K562 (cell line): ENCODE measurements at regions not wholly inside any gene's neighbourhood (a gene's known extent, or its start where the extent isn't known, plus 50 kb on each side); places are given as distances from the start of the nearest gene placed in this dataset.
A peak's percentile ranks its signal among the peaks of the same experiment; 100 is the strongest.

Experiments used
- GABPB1 ChIP-seq: sonication (generic); formaldehyde crosslinking; IDR thresholded peaks from 2 replicates; pipeline ENCODE4 v1.8.0; 2022; ENCODE audit warnings: mild to moderate bottlenecking, missing genetic modification reagents
- HOXB6 ChIP-seq: fragments of 250-450 bp; sonication (Bioruptor Pico); IDR thresholded peaks from 2 replicates; pipeline ENCODE4 v1.5.1; 2022; ENCODE audit warnings: mild to moderate bottlenecking, borderline replicate concordance
- JUNB ChIP-seq: fragments of 450-650 bp; formaldehyde crosslinking; conservative IDR thresholded peaks from 2 replicates; pipeline ENCODE4 v1.4.0; 2020; ENCODE audit warnings: mild to moderate bottlenecking
- KLF16 ChIP-seq: IDR thresholded peaks from 2 replicates; pipeline ENCODE4 v1.6.1; 2016; ENCODE audit warnings: antibody characterized with exemption
- TRIM24 ChIP-seq, 2 experiments: fragments of 450-650 bp; IDR thresholded peaks; 2 replicates each; pipeline ENCODE4 v1.6.1; 2016
- TF ChIP-seq, protein P1 (sequence below), 2 experiments: fragments of 200-800 bp in 1 of 2; sonication (Bioruptor generic) in 1 of 2; sonication (generic) in 1 of 2; formaldehyde crosslinking in 1 of 2; IDR thresholded peaks in 1 of 2; conservative IDR thresholded peaks in 1 of 2; 2 replicates each; pipeline versions ENCODE4 v1.5.0 to v1.6.1; 2016 to 2020; ENCODE audit warnings: missing compliant biosample characterization in 1 of 2, missing genetic modification characterization in 1 of 2, missing genetic modification reagents in 1 of 2
- TF ChIP-seq, protein P2 (sequence below): fragments of 450-650 bp; IDR thresholded peaks from 2 replicates; pipeline ENCODE4 v1.6.1; 2016; ENCODE audit warnings: mild to moderate bottlenecking, moderate library complexity
- TF ChIP-seq, protein P3 (sequence below): sonication (generic); IDR thresholded peaks from 2 replicates; pipeline ENCODE4 v1.6.1; 2016
- TF ChIP-seq, protein P4 (sequence below): fragments of 250-450 bp; sonication (Bioruptor Pico); IDR thresholded peaks from 2 replicates; pipeline ENCODE4 v1.8.0; 2021; ENCODE audit warnings: borderline replicate concordance, mild to moderate bottlenecking, moderate library complexity; ENCODE audit not compliant: poor library complexity, severe bottlenecking
- TF ChIP-seq, protein P5 (sequence below): fragments of 450-650 bp; formaldehyde crosslinking; IDR thresholded peaks from 2 replicates; pipeline ENCODE4 v1.4.0; 2020; ENCODE audit warnings: mild to moderate bottlenecking, moderate library complexity

DNA sequence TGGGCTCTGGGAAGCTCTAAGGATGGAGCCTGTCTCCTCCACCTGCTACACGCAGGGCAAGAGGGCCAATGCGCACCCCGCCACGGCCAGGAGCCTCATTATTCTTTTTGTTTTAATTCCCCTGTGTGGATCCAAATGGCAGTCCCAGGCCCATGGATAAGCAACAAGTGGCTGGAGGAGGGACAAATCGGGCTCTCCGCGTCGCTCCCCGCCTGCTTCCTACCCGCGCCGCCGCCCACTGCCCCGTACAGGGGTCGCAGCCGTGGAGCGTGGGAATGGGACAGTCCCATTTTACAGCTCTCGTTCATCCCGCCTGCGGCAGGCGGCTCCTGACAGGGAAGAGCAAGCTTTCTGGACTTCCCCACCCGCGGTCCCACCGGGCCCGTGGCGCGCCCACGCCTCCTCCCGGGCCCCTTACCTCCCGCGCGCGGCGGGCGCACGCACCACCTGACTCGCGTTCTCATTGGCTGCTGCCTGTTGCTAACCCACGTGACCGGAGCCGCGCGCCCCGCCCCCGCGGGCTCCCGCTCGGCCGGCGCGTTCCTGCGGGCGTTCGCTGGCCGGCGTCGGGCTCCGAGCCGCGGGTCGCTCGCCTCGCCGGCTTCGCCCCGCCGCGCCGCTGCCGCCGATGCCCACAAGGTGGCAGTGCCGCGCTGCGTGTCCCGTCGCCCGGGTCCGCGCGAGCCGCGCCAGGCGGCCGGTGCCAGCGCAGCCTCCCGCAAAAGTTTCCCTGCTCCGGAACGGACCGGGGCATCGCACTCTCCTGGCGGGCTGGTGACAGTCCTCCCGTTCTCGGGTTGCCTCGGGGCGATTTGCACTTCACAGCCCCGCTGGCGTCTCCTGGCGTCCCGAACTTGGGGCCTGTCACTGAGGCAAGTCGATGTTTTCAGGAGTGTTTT is 93.3 kb downstream of the CD83 start (continued):
- TF ChIP-seq, protein P1, sequence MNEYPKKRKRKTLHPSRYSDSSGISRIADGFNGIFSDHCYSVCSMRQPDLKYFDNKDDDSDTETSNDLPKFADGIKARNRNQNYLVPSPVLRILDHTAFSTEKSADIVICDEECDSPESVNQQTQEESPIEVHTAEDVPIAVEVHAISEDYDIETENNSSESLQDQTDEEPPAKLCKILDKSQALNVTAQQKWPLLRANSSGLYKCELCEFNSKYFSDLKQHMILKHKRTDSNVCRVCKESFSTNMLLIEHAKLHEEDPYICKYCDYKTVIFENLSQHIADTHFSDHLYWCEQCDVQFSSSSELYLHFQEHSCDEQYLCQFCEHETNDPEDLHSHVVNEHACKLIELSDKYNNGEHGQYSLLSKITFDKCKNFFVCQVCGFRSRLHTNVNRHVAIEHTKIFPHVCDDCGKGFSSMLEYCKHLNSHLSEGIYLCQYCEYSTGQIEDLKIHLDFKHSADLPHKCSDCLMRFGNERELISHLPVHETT (CRISPR knock-in tag; conservative IDR thresholded peaks at IDR 0.05 in 1 of 2, IDR thresholded peaks at IDR 0.05 in 1 of 2): peak in 1 of 2 experiments; percentile 33; a peak in 1 of 4 replicates
- TF ChIP-seq GABPB1 (CRISPR knock-in tag) (peak; percentile 22; the same call in 1 of the 2 replicates), JUNB (no peak), TRIM24 (IDR thresholded peaks at IDR 0.05) (peak in 1 of 2 experiments; percentile 41; a peak in 2 of 4 replicates), KLF16 (0 out of 2 replicates have a peak, but pooled peaks have one; percentile 5), HOXB6 (CRISPR knock-in tag) (no peak)
- TF ChIP-seq, protein P2, sequence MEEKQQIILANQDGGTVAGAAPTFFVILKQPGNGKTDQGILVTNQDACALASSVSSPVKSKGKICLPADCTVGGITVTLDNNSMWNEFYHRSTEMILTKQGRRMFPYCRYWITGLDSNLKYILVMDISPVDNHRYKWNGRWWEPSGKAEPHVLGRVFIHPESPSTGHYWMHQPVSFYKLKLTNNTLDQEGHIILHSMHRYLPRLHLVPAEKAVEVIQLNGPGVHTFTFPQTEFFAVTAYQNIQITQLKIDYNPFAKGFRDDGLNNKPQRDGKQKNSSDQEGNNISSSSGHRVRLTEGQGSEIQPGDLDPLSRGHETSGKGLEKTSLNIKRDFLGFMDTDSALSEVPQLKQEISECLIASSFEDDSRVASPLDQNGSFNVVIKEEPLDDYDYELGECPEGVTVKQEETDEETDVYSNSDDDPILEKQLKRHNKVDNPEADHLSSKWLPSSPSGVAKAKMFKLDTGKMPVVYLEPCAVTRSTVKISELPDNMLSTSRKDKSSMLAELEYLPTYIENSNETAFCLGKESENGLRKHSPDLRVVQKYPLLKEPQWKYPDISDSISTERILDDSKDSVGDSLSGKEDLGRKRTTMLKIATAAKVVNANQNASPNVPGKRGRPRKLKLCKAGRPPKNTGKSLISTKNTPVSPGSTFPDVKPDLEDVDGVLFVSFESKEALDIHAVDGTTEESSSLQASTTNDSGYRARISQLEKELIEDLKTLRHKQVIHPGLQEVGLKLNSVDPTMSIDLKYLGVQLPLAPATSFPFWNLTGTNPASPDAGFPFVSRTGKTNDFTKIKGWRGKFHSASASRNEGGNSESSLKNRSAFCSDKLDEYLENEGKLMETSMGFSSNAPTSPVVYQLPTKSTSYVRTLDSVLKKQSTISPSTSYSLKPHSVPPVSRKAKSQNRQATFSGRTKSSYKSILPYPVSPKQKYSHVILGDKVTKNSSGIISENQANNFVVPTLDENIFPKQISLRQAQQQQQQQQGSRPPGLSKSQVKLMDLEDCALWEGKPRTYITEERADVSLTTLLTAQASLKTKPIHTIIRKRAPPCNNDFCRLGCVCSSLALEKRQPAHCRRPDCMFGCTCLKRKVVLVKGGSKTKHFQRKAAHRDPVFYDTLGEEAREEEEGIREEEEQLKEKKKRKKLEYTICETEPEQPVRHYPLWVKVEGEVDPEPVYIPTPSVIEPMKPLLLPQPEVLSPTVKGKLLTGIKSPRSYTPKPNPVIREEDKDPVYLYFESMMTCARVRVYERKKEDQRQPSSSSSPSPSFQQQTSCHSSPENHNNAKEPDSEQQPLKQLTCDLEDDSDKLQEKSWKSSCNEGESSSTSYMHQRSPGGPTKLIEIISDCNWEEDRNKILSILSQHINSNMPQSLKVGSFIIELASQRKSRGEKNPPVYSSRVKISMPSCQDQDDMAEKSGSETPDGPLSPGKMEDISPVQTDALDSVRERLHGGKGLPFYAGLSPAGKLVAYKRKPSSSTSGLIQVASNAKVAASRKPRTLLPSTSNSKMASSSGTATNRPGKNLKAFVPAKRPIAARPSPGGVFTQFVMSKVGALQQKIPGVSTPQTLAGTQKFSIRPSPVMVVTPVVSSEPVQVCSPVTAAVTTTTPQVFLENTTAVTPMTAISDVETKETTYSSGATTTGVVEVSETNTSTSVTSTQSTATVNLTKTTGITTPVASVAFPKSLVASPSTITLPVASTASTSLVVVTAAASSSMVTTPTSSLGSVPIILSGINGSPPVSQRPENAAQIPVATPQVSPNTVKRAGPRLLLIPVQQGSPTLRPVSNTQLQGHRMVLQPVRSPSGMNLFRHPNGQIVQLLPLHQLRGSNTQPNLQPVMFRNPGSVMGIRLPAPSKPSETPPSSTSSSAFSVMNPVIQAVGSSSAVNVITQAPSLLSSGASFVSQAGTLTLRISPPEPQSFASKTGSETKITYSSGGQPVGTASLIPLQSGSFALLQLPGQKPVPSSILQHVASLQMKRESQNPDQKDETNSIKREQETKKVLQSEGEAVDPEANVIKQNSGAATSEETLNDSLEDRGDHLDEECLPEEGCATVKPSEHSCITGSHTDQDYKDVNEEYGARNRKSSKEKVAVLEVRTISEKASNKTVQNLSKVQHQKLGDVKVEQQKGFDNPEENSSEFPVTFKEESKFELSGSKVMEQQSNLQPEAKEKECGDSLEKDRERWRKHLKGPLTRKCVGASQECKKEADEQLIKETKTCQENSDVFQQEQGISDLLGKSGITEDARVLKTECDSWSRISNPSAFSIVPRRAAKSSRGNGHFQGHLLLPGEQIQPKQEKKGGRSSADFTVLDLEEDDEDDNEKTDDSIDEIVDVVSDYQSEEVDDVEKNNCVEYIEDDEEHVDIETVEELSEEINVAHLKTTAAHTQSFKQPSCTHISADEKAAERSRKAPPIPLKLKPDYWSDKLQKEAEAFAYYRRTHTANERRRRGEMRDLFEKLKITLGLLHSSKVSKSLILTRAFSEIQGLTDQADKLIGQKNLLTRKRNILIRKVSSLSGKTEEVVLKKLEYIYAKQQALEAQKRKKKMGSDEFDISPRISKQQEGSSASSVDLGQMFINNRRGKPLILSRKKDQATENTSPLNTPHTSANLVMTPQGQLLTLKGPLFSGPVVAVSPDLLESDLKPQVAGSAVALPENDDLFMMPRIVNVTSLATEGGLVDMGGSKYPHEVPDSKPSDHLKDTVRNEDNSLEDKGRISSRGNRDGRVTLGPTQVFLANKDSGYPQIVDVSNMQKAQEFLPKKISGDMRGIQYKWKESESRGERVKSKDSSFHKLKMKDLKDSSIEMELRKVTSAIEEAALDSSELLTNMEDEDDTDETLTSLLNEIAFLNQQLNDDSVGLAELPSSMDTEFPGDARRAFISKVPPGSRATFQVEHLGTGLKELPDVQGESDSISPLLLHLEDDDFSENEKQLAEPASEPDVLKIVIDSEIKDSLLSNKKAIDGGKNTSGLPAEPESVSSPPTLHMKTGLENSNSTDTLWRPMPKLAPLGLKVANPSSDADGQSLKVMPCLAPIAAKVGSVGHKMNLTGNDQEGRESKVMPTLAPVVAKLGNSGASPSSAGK: peak; percentile 88
- TF ChIP-seq, protein P3, sequence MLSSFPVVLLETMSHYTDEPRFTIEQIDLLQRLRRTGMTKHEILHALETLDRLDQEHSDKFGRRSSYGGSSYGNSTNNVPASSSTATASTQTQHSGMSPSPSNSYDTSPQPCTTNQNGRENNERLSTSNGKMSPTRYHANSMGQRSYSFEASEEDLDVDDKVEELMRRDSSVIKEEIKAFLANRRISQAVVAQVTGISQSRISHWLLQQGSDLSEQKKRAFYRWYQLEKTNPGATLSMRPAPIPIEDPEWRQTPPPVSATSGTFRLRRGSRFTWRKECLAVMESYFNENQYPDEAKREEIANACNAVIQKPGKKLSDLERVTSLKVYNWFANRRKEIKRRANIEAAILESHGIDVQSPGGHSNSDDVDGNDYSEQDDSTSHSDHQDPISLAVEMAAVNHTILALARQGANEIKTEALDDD: no peak
- TF ChIP-seq, protein P4, sequence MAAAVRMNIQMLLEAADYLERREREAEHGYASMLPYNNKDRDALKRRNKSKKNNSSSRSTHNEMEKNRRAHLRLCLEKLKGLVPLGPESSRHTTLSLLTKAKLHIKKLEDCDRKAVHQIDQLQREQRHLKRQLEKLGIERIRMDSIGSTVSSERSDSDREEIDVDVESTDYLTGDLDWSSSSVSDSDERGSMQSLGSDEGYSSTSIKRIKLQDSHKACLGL: no peak
- TF ChIP-seq, protein P5, sequence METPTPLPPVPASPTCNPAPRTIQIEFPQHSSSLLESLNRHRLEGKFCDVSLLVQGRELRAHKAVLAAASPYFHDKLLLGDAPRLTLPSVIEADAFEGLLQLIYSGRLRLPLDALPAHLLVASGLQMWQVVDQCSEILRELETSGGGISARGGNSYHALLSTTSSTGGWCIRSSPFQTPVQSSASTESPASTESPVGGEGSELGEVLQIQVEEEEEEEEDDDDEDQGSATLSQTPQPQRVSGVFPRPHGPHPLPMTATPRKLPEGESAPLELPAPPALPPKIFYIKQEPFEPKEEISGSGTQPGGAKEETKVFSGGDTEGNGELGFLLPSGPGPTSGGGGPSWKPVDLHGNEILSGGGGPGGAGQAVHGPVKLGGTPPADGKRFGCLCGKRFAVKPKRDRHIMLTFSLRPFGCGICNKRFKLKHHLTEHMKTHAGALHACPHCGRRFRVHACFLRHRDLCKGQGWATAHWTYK (CRISPR knock-in tag): peak; percentile 51; the same call in 1 of the 2 replicates
